OCI-LY3 (cell line): ENCODE measurements at regions not wholly inside any gene's neighbourhood (a gene's known extent, or its start where the extent isn't known, plus 50 kb on each side); places are given as distances from the start of the nearest gene placed in this dataset.
A peak's percentile ranks its signal among the peaks of the same experiment; 100 is the strongest.

Experiments
- EZH2phosphoT487 ChIP-seq: fragments of 200-600 bp; shearing (Covaris generic); IDR thresholded peaks from 2 replicates; pipeline ENCODE4 v1.6.1; 2018; ENCODE audit warnings: antibody characterized with exemption, mixed run types, low read depth
- TF ChIP-seq, protein P1 (sequence below): fragments of 200-600, 300-600 bp; sonication (generic); IDR thresholded peaks from 2 replicates; pipeline ENCODE4 v1.5.1; 2014; ENCODE audit warnings: antibody characterized with exemption, low read length, low read depth

DNA sequence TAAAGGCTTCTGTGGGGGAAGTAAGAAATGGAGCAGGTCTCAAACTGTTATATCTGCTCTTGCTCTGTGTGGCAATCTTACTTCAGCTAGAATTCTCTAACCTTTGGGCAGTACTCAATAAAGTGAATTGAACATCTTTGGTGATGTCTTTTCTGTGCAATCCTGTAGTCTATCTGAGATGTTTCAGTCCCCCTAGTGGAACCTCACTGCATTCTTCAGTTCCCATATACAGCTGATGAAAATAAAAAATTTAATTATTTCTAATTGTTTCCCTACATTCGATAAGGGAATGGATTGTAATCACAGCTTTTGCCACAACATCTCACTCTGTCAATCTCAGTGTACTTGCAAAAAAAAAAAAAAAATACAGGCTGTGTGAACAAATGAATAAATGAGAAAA is 522.6 kb downstream of the DNAJB9 start:
- no peak for TF ChIP-seq EZH2phosphoT487
- TF ChIP-seq, protein P1, sequence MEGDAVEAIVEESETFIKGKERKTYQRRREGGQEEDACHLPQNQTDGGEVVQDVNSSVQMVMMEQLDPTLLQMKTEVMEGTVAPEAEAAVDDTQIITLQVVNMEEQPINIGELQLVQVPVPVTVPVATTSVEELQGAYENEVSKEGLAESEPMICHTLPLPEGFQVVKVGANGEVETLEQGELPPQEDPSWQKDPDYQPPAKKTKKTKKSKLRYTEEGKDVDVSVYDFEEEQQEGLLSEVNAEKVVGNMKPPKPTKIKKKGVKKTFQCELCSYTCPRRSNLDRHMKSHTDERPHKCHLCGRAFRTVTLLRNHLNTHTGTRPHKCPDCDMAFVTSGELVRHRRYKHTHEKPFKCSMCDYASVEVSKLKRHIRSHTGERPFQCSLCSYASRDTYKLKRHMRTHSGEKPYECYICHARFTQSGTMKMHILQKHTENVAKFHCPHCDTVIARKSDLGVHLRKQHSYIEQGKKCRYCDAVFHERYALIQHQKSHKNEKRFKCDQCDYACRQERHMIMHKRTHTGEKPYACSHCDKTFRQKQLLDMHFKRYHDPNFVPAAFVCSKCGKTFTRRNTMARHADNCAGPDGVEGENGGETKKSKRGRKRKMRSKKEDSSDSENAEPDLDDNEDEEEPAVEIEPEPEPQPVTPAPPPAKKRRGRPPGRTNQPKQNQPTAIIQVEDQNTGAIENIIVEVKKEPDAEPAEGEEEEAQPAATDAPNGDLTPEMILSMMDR, result peak; percentile 40
